Caki2 (cell line): ENCODE measurements at regions not wholly inside any gene's neighbourhood (a gene's known extent, or its start where the extent isn't known, plus 50 kb on each side); places are given as distances from the start of the nearest gene placed in this dataset.
"Not testable (repeated sequence)": the region's sequence is repeated elsewhere in the genome, so short reads cannot be mapped to it uniquely, and the experiment has no call there.

Experiments
- DNase-seq: peaks from one replicate; pipeline ENCODE4 v3.0.0-alpha.2; 2015; ENCODE audit warnings: low read depth
- in situ Hi-C: cut with HindIII; loops from 2 replicates; pipeline ENCODE4 v1.10.0; 2016; ENCODE audit warnings: low sequenced_read_pairs, low pct_unique_long_range_greater_than_20kb, mixed read lengths

- in situ Hi-C loops, result no loop called here
These were observed 515.2 kb downstream of the RNF144A start for GRCh38 chr2:7432436-7432835.

GRCh38 chr2:7436096-7436906, 519.1 kb downstream of the RNF144A start:
- DNase-seq, result no peak
- in situ Hi-C loops, result no loop called here

More at GRCh38 chr2:7432436-7432835, 515.2 kb downstream of the RNF144A start:
- no peak for DNase-seq

- in situ Hi-C loops, result no loop called here
- DNase-seq, result no peak
These were observed 519.9 kb downstream of the RNF144A start for GRCh38 chr2:7437141-7437540.

- in situ Hi-C loops, result no loop called here
- no peak for DNase-seq
These were observed 520.8 kb downstream of the RNF144A start for GRCh38 chr2:7437716-7438632.

GRCh38 chr2:7438855-7439254, 521.6 kb downstream of the RNF144A start:
- DNase-seq, result no peak
- in situ Hi-C loops, result no loop called here

- in situ Hi-C loops, result no loop called here
These were observed 523.8 kb downstream of the RNF144A start for GRCh38 chr2:7440977-7441376.

GRCh38 chr2:7441841-7442240, 524.6 kb downstream of the RNF144A start:
- in situ Hi-C loops, DNase-seq: not testable (repeated sequence)

More at GRCh38 chr2:7440977-7441376, 523.8 kb downstream of the RNF144A start:
- DNase-seq, result no peak

GRCh38 chr2:7444626-7445025, 527.4 kb downstream of the RNF144A start:
- DNase-seq, result no peak
- in situ Hi-C loops, result no loop called here

GRCh38 chr2:7448578-7449264, 531.5 kb downstream of the RNF144A start:
- DNase-seq, result no peak
- in situ Hi-C loops, result no loop called here

GRCh38 chr2:7449298-7449697, 532.1 kb downstream of the RNF144A start:
- DNase-seq, result no peak
- in situ Hi-C loops, result no loop called here

- DNase-seq, result no peak
- in situ Hi-C loops, result no loop called here
These were observed 533.1 kb downstream of the RNF144A start for GRCh38 chr2:7450188-7450832.

- in situ Hi-C loops, result no loop called here
- DNase-seq, result no peak
These were observed 533.6 kb downstream of the RNF144A start for GRCh38 chr2:7450833-7451190.

- in situ Hi-C loops, result no loop called here
- DNase-seq, result no peak
These were observed 535.1 kb downstream of the RNF144A start for GRCh38 chr2:7452110-7452876.

GRCh38 chr2:7454592-7454991, 537.4 kb downstream of the RNF144A start:
- in situ Hi-C loops, result no loop called here
- DNase-seq, result no peak

GRCh38 chr2:7456762-7457161, 539.5 kb downstream of the RNF144A start:
- DNase-seq, result no peak
- in situ Hi-C loops, result no loop called here

- no peak for DNase-seq
- in situ Hi-C loops, result no loop called here
These were observed 540.9 kb downstream of the RNF144A start for GRCh38 chr2:7458066-7458465.

GRCh38 chr2:7467782-7468447, 550.7 kb downstream of the RNF144A start:
- DNase-seq, result no peak

More at GRCh38 chr2:7467782-7468447, 550.7 kb downstream of the RNF144A start:
- in situ Hi-C loops, result no loop called here
